ENCODE measurements at regions not wholly inside any gene's neighbourhood (a gene's known extent, or its start where the extent isn't known, plus 50 kb on each side); places are given as distances from the start of the nearest gene placed in this dataset.

DNA sequence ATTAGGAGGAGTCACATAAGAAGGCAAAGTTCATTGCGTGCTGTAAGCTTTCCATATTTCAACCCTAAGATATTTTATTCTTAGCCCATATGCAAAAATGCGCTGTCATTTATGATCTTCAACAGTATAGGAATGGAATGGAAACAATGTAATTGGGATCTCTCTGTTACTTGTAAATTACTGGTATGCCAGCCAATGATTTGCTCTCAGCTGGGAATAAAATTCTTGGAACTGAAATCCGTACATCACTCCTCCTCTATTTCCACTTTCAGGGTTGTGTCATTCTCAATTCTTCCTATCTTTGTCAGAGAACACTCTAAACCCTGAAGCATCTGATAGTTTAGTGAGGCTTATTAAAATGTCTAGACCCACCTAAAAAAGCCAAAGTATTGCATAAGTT lies 80.7 kb upstream of the STEAP4 start:
- no peaks in the 10 kb centered on the region for H3K36me3 Mint-ChIP-seq (ENCODE audit: low read depth)
- H3K27me3 Mint-ChIP-seq (ENCODE audit: insufficient read depth): peaks cover 5% of the 10 kb centered on the region
- peaks cover 6% of the 10 kb centered on the region for H3K4me1 Mint-ChIP-seq (ENCODE audit: low read depth)
- H3K27ac Mint-ChIP-seq: no peak overlapping the region
- H3K4me3 Mint-ChIP-seq: no peak overlapping the region
- DNase-seq (ENCODE audit: low spot score): no peak
- intact Hi-C loops (cut with micrococcal nuclease): no loop called here
- no peaks in the 10 kb centered on the region for H3K9me3 Mint-ChIP-seq

DNA sequence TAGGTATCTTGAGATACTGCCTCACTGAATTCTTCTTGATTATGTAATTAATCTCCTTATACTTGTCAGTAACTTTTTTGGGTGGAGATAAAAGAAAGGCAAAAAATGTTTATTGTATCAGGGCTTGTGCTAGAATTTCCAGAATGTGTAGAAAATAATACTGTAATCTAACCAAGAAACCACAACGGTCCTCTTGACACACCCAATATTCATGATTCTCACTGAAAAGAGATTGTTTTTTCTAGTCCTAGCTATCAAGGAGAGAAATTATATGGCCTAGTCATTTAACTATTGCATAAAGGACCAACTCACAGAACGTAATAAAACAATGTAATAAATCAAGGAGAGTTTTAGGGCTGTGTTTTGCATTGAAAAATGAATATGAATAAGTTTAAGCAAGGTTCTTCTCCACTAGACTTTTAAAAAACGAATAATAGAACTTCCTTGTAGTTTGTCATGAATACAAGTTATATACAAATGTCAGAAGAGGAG lies 80.0 kb upstream of the STEAP4 start:
- intact Hi-C loops (cut with micrococcal nuclease): no loop called here
- Mint-ChIP-seq H3K27ac (no peak overlapping the region), H3K36me3 (ENCODE audit: low read depth) (no peaks in the 10 kb centered on the region), H3K4me3 (no peak overlapping the region), H3K4me1 (ENCODE audit: low read depth) (peaks cover 6% of the 10 kb centered on the region), H3K27me3 (ENCODE audit: insufficient read depth) (peaks cover 5% of the 10 kb centered on the region), H3K9me3 (no peaks in the 10 kb centered on the region)
- DNase-seq (ENCODE audit: low spot score): no peak

DNA sequence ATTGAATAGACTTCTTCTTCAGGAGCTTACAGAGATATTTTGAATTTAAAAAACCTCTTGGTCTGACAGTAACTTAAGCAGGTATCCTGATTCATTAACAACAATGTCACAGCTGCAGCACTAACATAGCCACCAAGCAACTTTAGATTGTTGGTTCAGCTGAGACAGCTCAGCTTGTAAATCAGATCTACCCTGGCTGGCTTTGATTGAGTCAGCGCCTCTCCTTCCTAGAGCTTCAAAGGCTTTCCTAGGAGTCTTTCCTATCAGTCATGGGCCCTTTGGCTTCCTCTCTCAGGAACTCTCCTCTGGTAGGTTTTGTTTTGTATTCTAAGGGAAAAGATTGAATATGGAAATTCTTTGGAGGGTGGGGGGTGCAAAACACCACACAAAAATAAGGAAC lies 70.7 kb upstream of the STEAP4 start:
- H3K36me3 Mint-ChIP-seq (ENCODE audit: low read depth): no peaks in the 10 kb centered on the region
- H3K9me3 Mint-ChIP-seq: peaks cover 4% of the 10 kb centered on the region
- no peaks in the 10 kb centered on the region for H3K4me1 Mint-ChIP-seq (ENCODE audit: low read depth)
- intact Hi-C loops (cut with micrococcal nuclease): no loop called here
- H3K27ac Mint-ChIP-seq: no peak overlapping the region
- DNase-seq (ENCODE audit: low spot score): no peak
- H3K4me3 Mint-ChIP-seq: no peak overlapping the region
- H3K27me3 Mint-ChIP-seq (ENCODE audit: insufficient read depth): no peaks in the 10 kb centered on the region

DNA sequence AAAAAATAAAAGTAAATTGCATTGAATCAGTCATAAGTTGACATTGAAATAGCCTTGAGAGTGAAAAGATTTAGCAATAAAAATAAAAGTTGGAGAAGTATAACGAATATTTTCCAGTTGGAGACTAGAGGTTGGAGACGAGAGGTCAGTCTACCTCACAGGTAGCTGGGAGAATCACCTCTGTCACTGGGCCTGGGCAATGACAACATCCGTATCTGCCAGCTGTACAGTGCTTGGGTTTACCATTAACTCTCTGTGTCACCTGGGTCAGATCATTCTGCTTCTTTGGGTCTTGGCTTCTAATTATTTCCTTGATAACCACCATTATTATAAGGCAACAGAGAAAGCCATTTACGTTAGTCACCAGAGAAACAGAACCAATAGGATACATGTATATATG lies 62.0 kb upstream of the STEAP4 start:
- intact Hi-C loops (cut with micrococcal nuclease): no loop called here
- no peaks in the 10 kb centered on the region for H3K9me3 Mint-ChIP-seq
- H3K27me3 Mint-ChIP-seq (ENCODE audit: insufficient read depth): peaks cover 4% of the 10 kb centered on the region
- H3K27ac Mint-ChIP-seq: no peak overlapping the region
- DNase-seq (ENCODE audit: low spot score): no peak
- H3K4me3 Mint-ChIP-seq: no peak overlapping the region
- H3K4me1 Mint-ChIP-seq (ENCODE audit: low read depth): no peaks in the 10 kb centered on the region
- H3K36me3 Mint-ChIP-seq (ENCODE audit: low read depth): no peaks in the 10 kb centered on the region

DNA sequence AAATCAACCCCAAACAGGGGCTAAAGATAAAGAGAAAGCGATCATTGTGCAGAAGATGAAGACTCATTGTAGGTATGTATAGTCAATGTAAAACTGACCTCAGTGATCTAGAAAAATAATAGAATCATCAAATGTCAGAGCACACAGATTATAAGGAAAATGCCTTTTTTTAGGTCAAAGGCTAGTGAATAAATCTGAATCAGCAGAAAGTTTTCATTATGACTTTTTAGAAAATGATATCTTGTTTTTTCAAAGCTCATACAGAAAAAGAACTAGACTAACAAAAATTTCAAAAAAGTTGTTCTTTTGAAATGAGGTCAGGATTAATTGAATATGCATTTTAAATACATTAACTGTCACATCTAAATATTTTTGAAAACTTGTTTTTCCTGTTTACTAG lies 60.2 kb upstream of the STEAP4 start:
- H3K27me3 Mint-ChIP-seq (ENCODE audit: insufficient read depth): peaks cover 4% of the 10 kb centered on the region
- intact Hi-C loops (cut with micrococcal nuclease): no loop called here
- no peaks in the 10 kb centered on the region for H3K36me3 Mint-ChIP-seq (ENCODE audit: low read depth)
- no peak for DNase-seq (ENCODE audit: low spot score)
- H3K4me1 Mint-ChIP-seq (ENCODE audit: low read depth): no peaks in the 10 kb centered on the region
- H3K27ac Mint-ChIP-seq: no peak overlapping the region
- no peak overlapping the region for H3K4me3 Mint-ChIP-seq
- H3K9me3 Mint-ChIP-seq: no peaks in the 10 kb centered on the region

DNA sequence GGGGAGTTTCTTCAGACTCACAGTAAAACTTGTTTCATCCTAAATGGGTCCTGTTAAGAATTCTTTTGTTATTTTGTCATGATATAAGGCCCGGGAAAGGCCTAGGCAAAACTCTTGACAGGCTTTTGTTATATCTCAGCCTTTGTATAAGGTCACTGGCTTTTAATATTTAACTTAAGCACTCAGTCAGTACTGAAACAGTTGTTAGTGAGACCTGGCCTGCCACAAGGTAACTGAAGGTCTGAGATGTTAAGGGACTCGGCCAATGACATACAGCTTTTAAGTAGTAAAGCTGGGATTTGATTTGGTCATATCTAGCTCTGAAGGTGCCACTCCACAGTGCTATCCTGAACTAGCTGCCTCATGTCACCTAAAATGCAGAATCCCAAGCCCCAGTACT lies 57.2 kb upstream of the STEAP4 start:
- Mint-ChIP-seq H3K27ac (no peak overlapping the region), H3K4me3 (no peak overlapping the region), H3K27me3 (ENCODE audit: insufficient read depth) (peaks cover 4% of the 10 kb centered on the region), H3K36me3 (ENCODE audit: low read depth) (no peaks in the 10 kb centered on the region), H3K9me3 (no peaks in the 10 kb centered on the region), H3K4me1 (ENCODE audit: low read depth) (no peaks in the 10 kb centered on the region)
- no peak for DNase-seq (ENCODE audit: low spot score)
- intact Hi-C loops (cut with micrococcal nuclease): no loop called here

DNA sequence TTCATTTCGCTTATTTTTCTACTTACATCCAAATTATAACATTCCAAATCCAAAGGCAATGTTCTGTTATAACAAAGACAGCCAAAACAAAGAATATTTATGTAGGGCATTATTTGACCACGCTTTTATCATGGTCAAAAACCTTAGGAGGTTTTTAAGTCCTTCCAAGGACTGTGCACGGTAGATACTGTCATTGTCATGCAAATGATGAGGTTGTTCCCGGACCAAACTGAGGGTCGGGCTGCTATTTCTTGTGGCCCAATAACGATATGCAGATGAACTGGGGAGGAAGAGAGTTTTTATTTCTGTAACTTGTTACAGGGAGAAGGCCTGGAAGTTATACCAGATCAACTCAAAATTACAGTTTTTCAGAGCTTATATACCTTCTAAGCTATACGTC lies 56.6 kb upstream of the STEAP4 start:
- intact Hi-C loops (cut with micrococcal nuclease): no loop called here
- peaks cover 4% of the 10 kb centered on the region for H3K27me3 Mint-ChIP-seq (ENCODE audit: insufficient read depth)
- no peaks in the 10 kb centered on the region for H3K9me3 Mint-ChIP-seq
- DNase-seq (ENCODE audit: low spot score): no peak
- H3K36me3 Mint-ChIP-seq (ENCODE audit: low read depth): no peaks in the 10 kb centered on the region
- H3K4me3 Mint-ChIP-seq: no peak overlapping the region
- H3K4me1 Mint-ChIP-seq (ENCODE audit: low read depth): no peaks in the 10 kb centered on the region
- H3K27ac Mint-ChIP-seq: no peak overlapping the region

DNA sequence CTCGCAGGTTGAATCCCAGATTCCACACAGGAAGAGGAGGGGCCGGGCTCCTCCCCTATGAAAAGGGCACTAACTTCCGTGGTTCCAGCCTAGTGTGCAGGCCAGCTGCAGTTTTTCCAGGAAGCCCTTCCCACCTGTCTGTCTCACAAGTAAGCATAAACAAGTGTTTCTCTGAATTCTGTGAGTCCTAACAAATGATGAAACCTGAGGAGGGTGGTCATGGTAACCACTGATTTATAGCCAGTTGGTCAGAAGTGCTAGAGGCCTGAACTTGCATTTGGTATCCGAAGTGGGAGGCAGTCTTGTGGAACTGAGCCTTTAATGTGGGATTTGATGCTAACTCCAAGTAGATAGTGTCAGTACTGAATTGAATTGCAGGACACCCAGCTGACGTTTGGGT lies 54.7 kb upstream of the STEAP4 start:
- intact Hi-C loops (cut with micrococcal nuclease): no loop called here
- no peak for DNase-seq (ENCODE audit: low spot score)
- Mint-ChIP-seq H3K27me3 (ENCODE audit: insufficient read depth) (no peaks in the 10 kb centered on the region), H3K4me1 (ENCODE audit: low read depth) (no peaks in the 10 kb centered on the region), H3K4me3 (no peak overlapping the region), H3K27ac (no peak overlapping the region), H3K36me3 (ENCODE audit: low read depth) (no peaks in the 10 kb centered on the region), H3K9me3 (no peaks in the 10 kb centered on the region)

DNA sequence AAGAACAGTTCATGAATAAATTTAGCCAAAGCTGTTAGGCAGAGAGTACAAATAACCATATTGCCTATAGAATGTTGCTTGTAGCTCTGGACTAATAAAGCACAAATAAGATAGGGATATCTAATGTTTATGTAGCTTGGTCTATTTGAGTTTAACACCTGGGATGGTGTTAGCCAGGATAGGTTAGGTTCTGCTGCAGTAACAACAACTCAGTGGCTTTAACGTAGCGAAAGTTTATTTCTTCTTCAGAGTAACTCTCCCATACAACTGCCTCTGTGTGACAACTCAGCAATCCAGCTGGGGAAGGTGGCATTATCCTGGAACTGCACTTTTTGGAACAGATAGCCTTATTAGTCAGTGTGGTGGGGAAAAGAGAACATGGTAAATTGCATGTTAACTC lies 52.2 kb upstream of the STEAP4 start:
- intact Hi-C loops (cut with micrococcal nuclease): loop anchor here (1.0 kb wide), 1 partner anchor 116 kb away; no protein-coding TSS in a partner anchor
- Mint-ChIP-seq H3K27me3 (ENCODE audit: insufficient read depth) (no peaks in the 10 kb centered on the region), H3K27ac (no peak overlapping the region), H3K4me1 (ENCODE audit: low read depth) (no peaks in the 10 kb centered on the region), H3K9me3 (no peaks in the 10 kb centered on the region), H3K36me3 (ENCODE audit: low read depth) (no peaks in the 10 kb centered on the region), H3K4me3 (no peak overlapping the region)
- no peak for DNase-seq (ENCODE audit: low spot score)

DNA sequence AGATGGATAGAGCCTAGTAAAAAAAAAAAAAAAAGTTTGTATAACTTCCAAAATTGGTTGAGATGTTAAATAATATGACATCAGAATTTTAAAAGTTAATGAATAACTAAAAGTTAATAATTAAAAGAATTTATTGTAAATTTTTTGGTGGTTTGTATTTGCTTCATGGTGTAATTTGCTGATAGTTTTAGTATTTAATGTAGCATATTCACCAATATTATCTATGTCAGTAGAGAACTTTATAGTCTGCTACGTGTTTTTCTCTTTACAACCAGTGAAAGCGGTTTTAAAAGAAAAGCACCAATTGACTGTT lies 51.8 kb upstream of the STEAP4 start:
- DNase-seq (ENCODE audit: low spot score): no peak
- no peaks in the 10 kb centered on the region for H3K27me3 Mint-ChIP-seq (ENCODE audit: insufficient read depth)
- intact Hi-C loops (cut with micrococcal nuclease): loop anchor here (1.0 kb wide), 1 partner anchor 115 kb away; no protein-coding TSS in a partner anchor
- no peak overlapping the region for H3K27ac Mint-ChIP-seq
- H3K36me3 Mint-ChIP-seq (ENCODE audit: low read depth): no peaks in the 10 kb centered on the region
- H3K9me3 Mint-ChIP-seq: no peaks in the 10 kb centered on the region
- H3K4me3 Mint-ChIP-seq: no peak overlapping the region
- H3K4me1 Mint-ChIP-seq (ENCODE audit: low read depth): no peaks in the 10 kb centered on the region

DNA sequence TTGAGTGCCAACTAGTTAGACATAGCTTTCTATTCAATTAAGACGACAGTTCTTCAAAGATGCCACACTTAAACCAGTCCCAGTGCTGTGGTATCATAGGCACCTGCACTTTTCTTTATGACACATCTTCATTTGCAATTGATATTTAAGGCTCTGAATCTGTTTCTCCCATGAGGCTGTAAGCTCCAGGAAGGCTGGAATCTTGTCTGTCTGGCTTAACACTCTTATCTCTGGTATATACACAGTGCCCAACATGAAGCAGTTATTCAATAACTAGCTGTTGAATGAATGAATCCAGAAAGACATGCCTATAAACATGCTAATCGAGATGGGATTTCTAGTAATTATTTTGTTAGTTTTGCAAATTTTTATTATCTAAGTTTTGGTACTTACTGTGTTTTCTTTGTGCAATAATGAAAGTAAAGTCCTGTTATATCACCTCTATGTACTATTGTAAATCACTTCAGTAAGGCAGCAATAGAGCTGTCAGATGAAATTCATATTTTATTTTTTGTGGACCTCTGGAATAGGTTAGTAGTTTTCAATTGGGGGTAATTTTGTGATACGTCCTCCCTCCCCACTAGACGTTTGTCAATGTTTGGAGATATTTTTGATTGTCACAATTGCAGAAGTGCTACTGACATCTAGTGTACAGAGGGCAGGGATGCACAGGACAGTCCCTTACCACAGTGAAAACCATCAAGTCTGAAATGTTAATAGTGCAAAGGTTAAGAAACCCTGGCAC lies 51.3 kb upstream of the STEAP4 start:
- no peak for DNase-seq (ENCODE audit: low spot score)
- Mint-ChIP-seq H3K4me3 (no peak overlapping the region), H3K9me3 (no peaks in the 10 kb centered on the region), H3K27ac (no peak overlapping the region), H3K36me3 (ENCODE audit: low read depth) (no peaks in the 10 kb centered on the region), H3K27me3 (ENCODE audit: insufficient read depth) (no peaks in the 10 kb centered on the region), H3K4me1 (ENCODE audit: low read depth) (no peaks in the 10 kb centered on the region)
- intact Hi-C loops (cut with micrococcal nuclease): loop anchor here (1.0 kb wide), 1 partner anchor 115 kb away; no protein-coding TSS in a partner anchor

DNA sequence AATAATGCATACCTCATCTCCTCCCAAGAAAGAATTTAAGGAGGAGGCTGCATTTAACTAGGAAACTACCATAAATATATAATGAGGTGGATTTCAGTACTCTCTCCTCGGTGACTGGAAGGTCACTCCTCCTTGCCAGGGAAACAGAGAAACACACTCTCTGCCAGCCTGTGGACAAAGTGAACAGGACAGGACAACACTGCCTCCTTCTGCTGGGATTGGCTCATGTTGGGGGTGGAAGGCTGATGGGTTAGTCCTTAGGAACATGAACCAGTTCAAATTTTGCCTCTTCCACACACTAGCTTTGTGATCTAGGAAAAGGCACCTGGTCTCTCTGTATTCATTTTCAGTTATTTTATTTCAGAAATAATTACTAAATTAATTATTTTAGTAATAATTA lies 50.6 kb upstream of the STEAP4 start:
- no peak overlapping the region for H3K4me3 Mint-ChIP-seq
- intact Hi-C loops (cut with micrococcal nuclease): no loop called here
- H3K4me1 Mint-ChIP-seq (ENCODE audit: low read depth): no peaks in the 10 kb centered on the region
- H3K27ac Mint-ChIP-seq: no peak overlapping the region
- no peaks in the 10 kb centered on the region for H3K27me3 Mint-ChIP-seq (ENCODE audit: insufficient read depth)
- no peaks in the 10 kb centered on the region for H3K9me3 Mint-ChIP-seq
- DNase-seq (ENCODE audit: low spot score): no peak
- no peaks in the 10 kb centered on the region for H3K36me3 Mint-ChIP-seq (ENCODE audit: low read depth)

Measured in activated T-helper 1 cell treated with anti-CD3 and anti-CD28 coated beads, Interleukin-12 subunit alpha, Interleukin-12 subunit beta, Interleukin-2, Interleukin-4 antibody, amounts not matched to agents 30 ng/mL and 10 ng/mL and 1 ng/mL, durations not matched to agents 14 hours and 24 hours and 36 hours (primary cell).